ENCODE measurements at regions not wholly inside any gene's neighbourhood (a gene's known extent, or its start where the extent isn't known, plus 50 kb on each side); places are given as distances from the start of the nearest gene placed in this dataset.

- H3K36me3 ChIP-seq (ENCODE audit: control insufficient read depth, insufficient read depth, low read length) = no peaks in the 10 kb centered on the region
- DNase-seq (ENCODE audit: extremely low read depth in 1 of 4, low spot score in 3 of 4) (no peak), ATAC-seq (no peak), FAIRE-seq (no peak)
- POLR2A ChIA-PET = no interaction called here
- CTCF ChIA-PET (ENCODE audit: low intra/inter-chr PET ratio) = no interaction called here
- H3K9me3 ChIP-seq (replicated peaks; ENCODE audit: control insufficient read depth, insufficient read depth, low read depth, low read length) = no peaks in the 10 kb centered on the region
- in situ Hi-C loops (cut with MboI) (no loop called here), intact Hi-C loops (cut with micrococcal nuclease) (no loop called here)
- no peak overlapping the region for H3K4me3 ChIP-seq
- no peak for TF ChIP-seq NFXL1 (CRISPR knock-in tag; IDR thresholded peaks at IDR 0.05)
- no peaks in the 10 kb centered on the region for H3K9me1 ChIP-seq (ENCODE audit: control insufficient read depth, insufficient read depth, low read length)
- H3K27ac ChIP-seq (ENCODE audit: extremely low read depth, low read depth, low read length) = no peak overlapping the region
- H3K79me2 ChIP-seq (ENCODE audit: control insufficient read depth, insufficient read depth, low read length) = no peaks in the 10 kb centered on the region
- no peaks in the 10 kb centered on the region for H3K27me3 ChIP-seq (ENCODE audit: control insufficient read depth in 2 of 2, insufficient read depth in 2 of 2, low read length in 2 of 2)
- no peak overlapping the region for H3K9ac ChIP-seq (ENCODE audit: insufficient read depth in 1 of 2, low read depth in 2 of 2, low read length in 2 of 2)
- WGBS (ENCODE audit: insufficient coverage, low coverage, missing lambda C conversion rate) = 42% methylated on average over 1 of the region's 1 CpG
- no peak overlapping the region for H3K4me2 ChIP-seq (ENCODE audit: insufficient read depth, low read length)
- no TSS peak for BruUV-seq (replicated peaks)
- H3K4me1 ChIP-seq (replicated peaks in 1 of 2; ENCODE audit: control insufficient read depth in 2 of 2, insufficient read depth in 2 of 2, low read length in 2 of 2) = 0 out of 5 replicates have a peak, but pooled peaks cover 0 to 2% of the 10 kb centered on the region in 2 experiments
- H2AFZ ChIP-seq (ENCODE audit: low read depth, low read length) = peak overlapping the region; percentile 48; the same call in 1 of the 2 replicates
- no peaks in the 10 kb centered on the region for H4K20me1 ChIP-seq (replicated peaks; ENCODE audit: control insufficient read depth, insufficient read depth, low read length)
Measured at GRCh38 chr3:170790647-170791046, 79.3 kb downstream of the RPL22L1 start.

- Histone ChIP-seq H3K36me3 (ENCODE audit: control insufficient read depth, insufficient read depth, low read length) (no peaks in the 10 kb centered on the region), H3K9me1 (ENCODE audit: control insufficient read depth, insufficient read depth, low read length) (no peaks in the 10 kb centered on the region), H2AFZ (ENCODE audit: low read depth, low read length) (no peak overlapping the region), H3K27ac (ENCODE audit: extremely low read depth, low read depth, low read length) (no peak overlapping the region), H4K20me1 (replicated peaks; ENCODE audit: control insufficient read depth, insufficient read depth, low read length) (no peaks in the 10 kb centered on the region), H3K4me3 (no peak overlapping the region), H3K9ac (ENCODE audit: insufficient read depth in 1 of 2, low read depth in 2 of 2, low read length in 2 of 2) (no peak overlapping the region), H3K4me2 (ENCODE audit: insufficient read depth, low read length) (no peak overlapping the region), H3K27me3 (ENCODE audit: control insufficient read depth in 2 of 2, insufficient read depth in 2 of 2, low read length in 2 of 2) (no peaks in the 10 kb centered on the region), H3K9me3 (replicated peaks; ENCODE audit: control insufficient read depth, insufficient read depth, low read depth, low read length) (no peaks in the 10 kb centered on the region), H3K4me1 (replicated peaks in 1 of 2; ENCODE audit: control insufficient read depth in 2 of 2, insufficient read depth in 2 of 2, low read length in 2 of 2) (peaks cover 0 to under 1% of the 10 kb centered on the region in 2 experiments; a peak in 1 of 5 replicates), H3K79me2 (ENCODE audit: control insufficient read depth, insufficient read depth, low read length) (no peaks in the 10 kb centered on the region)
- FAIRE-seq (no peak), ATAC-seq (no peak), DNase-seq (ENCODE audit: extremely low read depth in 1 of 4, low spot score in 3 of 4) (no peak)
- intact Hi-C loops (cut with micrococcal nuclease) (no loop called here), in situ Hi-C loops (cut with MboI) (no loop called here)
- ChIA-PET POLR2A (no interaction called here), CTCF (ENCODE audit: low intra/inter-chr PET ratio) (no interaction called here)
- BruUV-seq (replicated peaks) = no TSS peak
- 75% methylated on average over 2 of the region's 2 CpGs for WGBS (ENCODE audit: insufficient coverage, low coverage, missing lambda C conversion rate)
- TF ChIP-seq ZFP36 (IDR thresholded peaks at IDR 0.05; ENCODE audit: low read depth, low read length, partially characterized antibody) (peak; percentile 26), RBM25 (IDR thresholded peaks at IDR 0.05; ENCODE audit: low read depth, low read length, severe bottlenecking) (peak; percentile 49), CLOCK (CRISPR knock-in tag; IDR thresholded peaks at IDR 0.05; ENCODE audit: borderline replicate concordance) (no peak), GTF3C2 (IDR thresholded peaks at IDR 0.05; ENCODE audit: borderline replicate concordance, extremely low read depth, insufficient read length) (no peak), GTF2E2 (tag; IDR thresholded peaks at IDR 0.05) (no peak), HNRNPK (IDR thresholded peaks at IDR 0.05; ENCODE audit: low read depth, low read length, poor library complexity, severe bottlenecking) (peak; percentile 65), SNRNP70 (optimal IDR thresholded peaks at IDR 0.05; ENCODE audit: low read depth, low read length) (no peak)
Measured at GRCh38 chr3:170787464-170787863, 82.5 kb downstream of the RPL22L1 start.

Measured in K562 (cell line).